NCI-H2081 (cell line): ENCODE measurements at regions not wholly inside any gene's neighbourhood (a gene's known extent, or its start where the extent isn't known, plus 50 kb on each side); places are given as distances from the start of the nearest gene placed in this dataset.
"Not testable (repeated sequence)": the region's sequence is repeated elsewhere in the genome, so short reads cannot be mapped to it uniquely, and the experiment has no call there.

Experiments used
- DNase-seq, 2 experiments: peaks; one replicate each; lab custom pipeline; 2025; lab: John Stamatoyannopoulos, UW

GRCh38 chr2:11073776-11074175 is 81.5 kb upstream of the SLC66A3 start:
- DNase-seq: no peak

- no peak for DNase-seq
Observed at GRCh38 chr2:11074246-11074820, 80.9 kb upstream of the SLC66A3 start.

DNA sequence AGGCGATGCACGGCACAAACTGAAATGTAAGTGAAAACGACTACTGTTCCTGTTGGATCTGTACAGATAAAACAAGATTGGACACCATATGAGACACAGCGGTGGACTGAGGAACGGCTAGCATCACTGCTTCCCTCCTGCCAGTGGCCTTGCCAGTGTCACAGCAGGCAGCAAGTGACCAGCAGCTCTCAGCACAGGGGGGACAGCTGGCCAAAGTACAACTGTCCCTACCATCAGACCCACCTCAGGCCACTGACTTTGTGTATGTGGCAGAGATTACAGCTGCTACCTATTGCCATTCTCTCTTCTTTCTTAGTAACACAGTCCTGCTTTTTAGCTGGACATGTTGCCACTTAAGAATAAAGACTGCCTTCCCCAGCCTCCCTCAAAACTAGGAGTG is 80.0 kb upstream of the SLC66A3 start:
- no peak for DNase-seq

- no peak for DNase-seq
Observed at GRCh38 chr2:11077411-11077810, 77.9 kb upstream of the SLC66A3 start.

- peak in 1 of 2 experiments; percentile 65 for DNase-seq
Observed at GRCh38 chr2:11079136-11079824, 76.0 kb upstream of the SLC66A3 start.

DNA sequence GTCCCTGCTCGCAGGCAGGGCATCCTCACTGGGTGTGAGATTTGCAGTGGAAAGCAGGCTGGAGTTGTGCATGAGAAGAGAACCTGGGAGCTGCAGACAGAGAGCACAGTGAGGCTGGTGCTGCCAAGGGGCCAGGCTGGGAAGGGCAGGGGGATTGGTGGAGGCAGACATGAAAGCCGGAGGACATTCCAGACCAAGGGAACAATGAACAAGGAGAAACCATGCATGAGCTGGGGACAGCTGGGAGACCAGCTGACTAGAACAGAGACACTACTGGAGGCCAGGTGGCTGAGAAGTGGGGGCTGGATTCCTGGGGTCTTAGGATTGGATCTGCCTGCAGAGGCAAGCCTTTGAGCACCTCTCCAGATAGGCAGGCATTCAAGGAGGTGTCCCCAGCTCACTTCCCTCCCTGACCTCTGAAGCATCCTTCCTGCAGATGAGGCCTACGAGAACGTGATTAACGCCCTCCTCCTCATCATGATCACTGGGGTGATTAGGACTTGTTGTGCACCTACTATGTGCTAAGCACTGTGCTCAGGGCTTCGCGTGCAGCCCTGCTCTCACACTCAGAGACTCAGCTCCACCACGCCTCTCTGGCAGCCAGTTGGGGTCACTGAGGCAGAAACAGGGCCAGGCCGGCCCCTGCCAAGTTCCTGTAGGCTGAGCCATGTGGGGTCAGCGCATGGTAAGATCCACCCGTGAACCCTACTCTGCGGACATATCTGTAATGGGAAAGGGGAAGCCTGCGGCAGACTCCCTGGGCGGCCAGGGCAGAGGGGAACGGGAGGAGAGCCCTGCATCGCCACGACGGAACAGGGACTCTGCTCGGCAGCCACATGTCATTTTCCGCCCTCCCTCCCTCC is 74.8 kb upstream of the SLC66A3 start:
- DNase-seq: no peak

DNA sequence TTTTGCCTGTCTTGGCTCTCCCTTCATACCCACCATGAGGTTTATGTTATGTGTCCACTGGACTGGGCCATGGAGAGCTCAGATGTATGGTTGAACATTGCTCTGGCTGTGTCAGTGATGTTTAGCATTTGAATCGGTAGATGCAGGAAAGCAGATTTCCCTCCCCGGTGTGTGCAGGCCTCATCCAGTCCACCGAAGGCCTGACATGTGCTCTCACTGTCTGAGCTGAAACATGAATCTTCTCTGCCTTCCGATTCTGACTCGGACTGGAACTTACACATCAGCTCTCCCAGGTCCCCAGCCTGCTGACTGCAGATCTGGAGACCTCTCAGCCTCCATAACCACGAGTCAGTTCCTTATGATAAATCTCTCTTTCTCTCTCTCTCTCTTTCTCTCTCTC is 72.4 kb upstream of the SLC66A3 start:
- DNase-seq: no peak

DNA sequence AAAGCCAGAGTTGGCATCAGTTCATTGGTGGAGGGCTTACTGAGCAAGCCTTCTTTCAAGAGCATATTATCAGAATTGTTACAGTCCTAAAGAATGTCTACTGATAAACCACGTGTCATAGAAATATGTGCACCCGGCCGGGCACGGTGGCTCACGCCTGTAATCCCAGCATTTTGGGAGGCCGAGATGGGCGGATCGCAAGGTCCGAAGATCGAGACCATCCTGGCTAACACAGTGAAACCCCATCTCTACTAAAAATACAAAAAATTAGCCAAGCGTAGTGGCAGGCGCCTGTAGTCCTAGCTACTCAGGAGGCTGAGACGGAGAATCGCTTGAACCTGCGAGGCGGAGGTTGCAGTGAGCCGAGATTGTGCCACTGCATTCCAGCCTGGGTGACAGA is 66.4 kb upstream of the SLC66A3 start:
- DNase-seq: not testable (repeated sequence)

DNA sequence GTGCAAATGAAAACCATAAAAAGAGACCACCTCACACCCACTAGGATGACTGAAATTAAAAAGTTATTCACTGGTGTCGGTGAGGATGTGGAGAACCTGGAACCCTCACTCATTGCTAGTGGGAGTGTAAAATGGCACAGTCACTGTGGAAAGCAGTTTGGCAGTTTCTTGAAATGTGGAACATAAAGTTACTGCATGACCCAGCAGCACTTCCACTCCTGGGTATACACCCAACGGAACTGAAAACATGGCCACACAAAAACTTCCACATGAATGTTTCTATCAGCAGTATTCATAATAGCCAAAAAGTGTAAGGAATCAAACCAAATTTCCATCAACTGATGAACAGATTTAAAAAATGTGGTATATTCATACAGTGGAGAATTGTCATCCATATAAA is 65.1 kb upstream of the SLC66A3 start:
- DNase-seq: no peak

GRCh38 chr2:11092701-11093335 is 62.4 kb upstream of the SLC66A3 start:
- no peak for DNase-seq

- no peak for DNase-seq
Observed at GRCh38 chr2:11093467-11093866, 61.8 kb upstream of the SLC66A3 start.

DNA sequence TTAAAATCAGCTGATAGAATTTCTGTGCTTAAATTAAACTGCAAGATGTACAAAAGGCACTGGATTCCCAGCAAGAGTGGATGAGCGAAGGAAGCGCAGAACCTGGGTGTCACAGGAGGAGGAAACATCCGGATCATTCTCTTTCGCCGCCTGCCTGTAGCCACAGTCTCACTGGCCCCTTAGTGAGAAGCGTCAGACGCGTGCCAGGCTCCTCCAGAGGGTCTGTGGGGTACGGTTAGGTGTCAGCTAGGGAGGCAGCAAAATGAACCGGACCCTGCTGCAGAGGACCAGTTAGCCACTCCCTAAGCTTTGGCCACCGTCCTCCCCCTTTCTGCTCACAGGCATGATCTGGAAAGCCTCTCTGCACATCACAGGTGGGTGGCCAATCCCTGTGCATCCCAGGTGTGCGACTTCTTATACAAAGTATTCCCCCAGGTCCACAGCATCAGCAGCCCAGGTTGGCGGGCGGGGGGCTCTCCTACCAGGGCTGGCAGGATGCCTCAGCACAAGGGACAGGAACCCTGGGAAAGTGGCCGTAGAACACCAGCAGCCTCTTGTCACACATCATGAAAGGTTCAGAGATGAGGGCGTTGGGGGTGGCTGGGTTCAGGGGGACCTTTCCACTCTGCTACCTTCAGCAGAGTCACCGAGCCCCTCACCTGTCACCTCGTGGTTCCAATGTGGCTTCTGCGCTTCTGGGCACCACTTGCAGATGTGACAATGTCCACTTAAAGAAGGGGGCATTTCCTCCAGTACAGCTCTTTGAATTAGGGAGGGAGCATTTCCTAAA is 61.1 kb upstream of the SLC66A3 start:
- no peak for DNase-seq

DNA sequence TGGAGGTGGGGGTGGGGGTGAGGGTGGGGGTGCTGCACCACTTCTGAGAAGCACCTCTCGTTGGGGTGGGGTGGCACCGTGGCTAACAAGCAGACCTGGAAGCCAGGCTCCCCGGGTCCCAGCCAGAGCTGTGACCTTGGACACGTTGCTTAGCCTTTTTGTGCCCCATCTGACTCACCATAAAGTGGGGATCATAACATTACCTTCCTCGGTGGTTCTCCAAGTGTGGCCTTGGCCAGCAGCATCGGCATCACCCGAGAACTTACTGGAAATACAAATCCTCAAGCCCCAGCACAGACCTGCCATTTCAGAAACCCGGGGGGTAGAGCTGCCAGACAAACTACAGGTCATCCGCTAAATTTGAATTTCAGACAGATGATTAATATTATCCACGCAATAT is 58.7 kb upstream of the SLC66A3 start:
- DNase-seq: no peak

DNA sequence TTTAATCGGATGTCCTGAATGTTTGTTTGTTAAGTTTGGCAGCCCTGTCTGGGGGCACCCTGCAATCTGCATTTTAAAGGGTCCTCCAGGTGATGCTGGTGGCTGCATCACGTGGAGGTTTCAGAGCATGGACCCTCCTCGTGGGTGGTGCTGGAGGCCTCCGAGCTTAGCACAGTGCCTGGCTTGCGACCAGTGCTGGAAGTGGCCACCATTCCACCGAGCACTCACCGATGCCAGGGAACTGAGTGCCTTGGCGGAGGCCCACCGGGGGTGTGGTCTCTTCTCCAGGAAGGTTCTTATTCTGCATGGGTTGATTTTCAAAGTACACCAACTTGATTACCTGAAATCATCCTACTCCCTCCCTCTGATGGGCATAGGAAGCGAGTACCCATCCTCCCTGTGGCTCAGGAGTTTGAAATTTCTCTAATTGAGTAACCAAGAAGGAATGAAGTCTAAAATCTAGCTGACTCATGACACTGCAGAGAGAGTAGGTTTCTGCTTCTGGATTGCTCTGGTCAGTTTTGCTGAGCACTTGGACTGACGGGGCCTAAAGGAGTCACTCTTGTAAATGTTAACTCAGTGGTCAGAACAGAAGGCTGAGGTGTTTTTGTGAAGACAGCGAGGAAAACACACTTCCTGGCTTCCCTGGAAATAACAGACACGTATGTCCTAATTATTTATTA is 58.1 kb upstream of the SLC66A3 start:
- no peak for DNase-seq

GRCh38 chr2:11097854-11098387 is 57.3 kb upstream of the SLC66A3 start:
- peak; percentile 38 to 68 for DNase-seq

DNA sequence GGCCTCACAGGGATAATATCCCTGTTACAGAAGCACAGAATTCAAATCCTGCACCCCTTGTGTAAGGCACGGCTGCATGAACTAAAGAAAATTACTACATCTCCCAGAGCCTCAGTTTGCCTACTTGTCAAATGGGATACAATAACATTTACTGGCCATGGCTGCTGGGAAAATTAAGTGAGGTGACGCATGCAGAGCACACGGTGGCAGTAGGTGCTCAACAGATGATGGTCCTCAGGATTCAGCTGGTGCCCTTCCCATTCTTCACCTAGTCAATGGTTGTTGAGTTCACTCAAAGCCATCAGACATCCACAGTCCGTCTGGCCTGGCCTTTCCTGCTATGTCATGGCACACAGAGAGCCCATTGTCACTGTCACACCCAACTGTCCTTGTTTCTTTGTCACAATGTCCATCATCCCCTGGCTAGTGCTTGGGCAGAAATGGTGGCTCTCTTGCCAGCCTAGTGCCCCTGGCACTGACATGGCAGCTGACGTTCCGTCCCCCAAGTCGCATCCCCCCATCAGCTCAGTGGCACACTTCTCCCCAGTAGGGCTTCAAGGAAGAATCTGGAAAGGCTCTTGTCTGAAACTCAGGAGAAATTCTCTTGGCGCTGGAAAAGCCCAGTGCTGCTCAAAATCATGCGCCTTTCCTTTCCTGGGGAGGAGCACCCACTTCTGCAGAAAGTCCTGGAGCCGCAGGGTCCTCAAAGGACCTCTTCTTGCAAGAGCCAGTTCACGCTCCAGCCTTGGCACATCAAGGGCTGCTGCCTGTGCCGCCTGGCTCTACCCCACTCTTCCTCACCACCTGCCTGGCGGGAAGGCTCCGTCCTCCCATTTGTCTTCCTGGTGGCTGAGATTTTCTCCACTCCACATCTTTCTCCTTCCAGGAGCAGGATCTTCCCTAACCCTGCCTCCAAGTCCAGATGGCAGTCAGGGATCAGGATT is 55.9 kb upstream of the SLC66A3 start:
- no peak for DNase-seq

DNA sequence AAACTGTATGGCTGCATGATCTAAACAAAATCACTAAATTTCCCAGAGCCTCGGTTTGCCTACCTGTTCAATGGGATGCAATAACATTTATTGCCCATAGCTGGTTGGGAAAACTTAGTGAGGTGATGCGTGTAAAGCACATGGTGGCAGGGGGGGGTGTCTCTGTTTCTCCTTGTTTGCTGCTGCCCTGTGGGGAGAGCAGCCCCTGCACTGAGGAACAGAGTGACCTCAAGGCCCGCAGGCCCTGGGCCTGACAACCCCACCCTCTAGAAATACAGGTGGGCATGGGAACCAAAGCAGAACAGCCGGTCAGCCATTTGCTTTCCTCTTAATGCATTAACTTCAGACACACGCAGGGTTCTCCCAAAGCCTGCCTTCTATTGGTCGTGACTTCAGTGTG is 55.1 kb upstream of the SLC66A3 start:
- DNase-seq: no peak

DNA sequence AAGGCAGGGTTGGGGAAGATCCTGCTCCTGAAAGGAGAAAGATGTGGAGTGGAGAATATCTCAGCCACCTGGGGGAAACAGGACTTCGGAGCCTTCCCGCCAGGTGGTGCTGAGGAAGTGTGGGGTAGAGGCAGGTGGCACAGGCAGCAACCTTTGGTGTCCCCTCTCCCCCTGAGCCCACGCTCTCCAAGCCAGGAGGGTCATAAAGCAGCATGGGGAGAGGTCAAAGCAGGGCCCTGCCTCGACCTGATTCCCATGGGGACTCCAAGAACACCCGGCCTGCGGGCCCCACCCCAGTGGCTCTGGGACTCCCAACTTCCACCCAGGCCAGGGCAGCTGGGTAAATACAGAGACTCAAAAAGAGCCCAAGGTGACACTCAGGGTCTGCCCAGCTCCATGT is 54.3 kb upstream of the SLC66A3 start:
- DNase-seq: no peak

- no peak for DNase-seq
Observed at GRCh38 chr2:11101430-11101829, 53.8 kb upstream of the SLC66A3 start.

- DNase-seq: no peak
Observed at GRCh38 chr2:11102466-11102865, 52.8 kb upstream of the SLC66A3 start.
